ENCODE measurements at regions not wholly inside any gene's neighbourhood (a gene's known extent, or its start where the extent isn't known, plus 50 kb on each side); places are given as distances from the start of the nearest gene placed in this dataset.

- no peak for DNase-seq
- Mint-ChIP-seq H3K36me3 (no peaks in the 10 kb centered on the region), H3K9me3 (no peaks in the 10 kb centered on the region), H3K27ac (no peak overlapping the region), H3K27me3 (no peaks in the 10 kb centered on the region), H3K4me3 (no peak overlapping the region), H3K4me1 (no peaks in the 10 kb centered on the region)
- CTCF ChIA-PET: no interaction called here
Measured at GRCh38 chr4:133668061-133668851, 519.2 kb downstream of the PCDH10 start.

DNA sequence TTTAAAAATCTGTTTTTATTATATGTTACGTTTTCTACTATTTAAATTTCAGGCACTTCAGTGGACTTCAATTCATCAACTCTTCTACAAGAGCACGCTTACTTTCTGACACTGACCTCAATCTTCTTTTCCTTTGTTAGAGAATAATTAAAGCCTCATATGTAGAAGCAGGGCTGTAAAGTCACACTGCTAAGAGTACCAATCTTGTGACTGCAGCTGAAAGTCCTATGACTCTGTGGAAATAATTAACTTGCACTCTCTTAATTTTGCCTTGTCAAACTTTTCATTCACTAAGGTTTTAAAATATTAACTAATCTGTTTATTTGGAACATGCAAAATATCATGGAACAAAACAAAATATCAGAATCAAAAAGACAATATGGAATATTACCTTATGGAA is 498.1 kb downstream of the PCDH10 start:
- no peak for DNase-seq
- H3K4me1 Mint-ChIP-seq: no peaks in the 10 kb centered on the region
- no peaks in the 10 kb centered on the region for H3K36me3 Mint-ChIP-seq
- H3K27me3 Mint-ChIP-seq: no peaks in the 10 kb centered on the region
- H3K27ac Mint-ChIP-seq: no peak overlapping the region
- H3K4me3 Mint-ChIP-seq: no peak overlapping the region
- H3K9me3 Mint-ChIP-seq: no peaks in the 10 kb centered on the region
- CTCF ChIA-PET: no interaction called here

GRCh38 chr4:133641191-133641590 is 492.1 kb downstream of the PCDH10 start:
- Mint-ChIP-seq H3K4me1 (no peaks in the 10 kb centered on the region), H3K4me3 (no peak overlapping the region), H3K27ac (no peak overlapping the region), H3K9me3 (no peaks in the 10 kb centered on the region), H3K36me3 (no peaks in the 10 kb centered on the region), H3K27me3 (no peaks in the 10 kb centered on the region)
- CTCF ChIA-PET: no interaction called here
- DNase-seq: no peak

- Mint-ChIP-seq H3K27me3 (no peaks in the 10 kb centered on the region), H3K4me1 (no peaks in the 10 kb centered on the region), H3K36me3 (no peaks in the 10 kb centered on the region), H3K9me3 (no peaks in the 10 kb centered on the region), H3K27ac (no peak overlapping the region), H3K4me3 (no peak overlapping the region)
- DNase-seq: no peak
- CTCF ChIA-PET: no interaction called here
Measured at GRCh38 chr4:133638751-133639150, 489.7 kb downstream of the PCDH10 start.

DNA sequence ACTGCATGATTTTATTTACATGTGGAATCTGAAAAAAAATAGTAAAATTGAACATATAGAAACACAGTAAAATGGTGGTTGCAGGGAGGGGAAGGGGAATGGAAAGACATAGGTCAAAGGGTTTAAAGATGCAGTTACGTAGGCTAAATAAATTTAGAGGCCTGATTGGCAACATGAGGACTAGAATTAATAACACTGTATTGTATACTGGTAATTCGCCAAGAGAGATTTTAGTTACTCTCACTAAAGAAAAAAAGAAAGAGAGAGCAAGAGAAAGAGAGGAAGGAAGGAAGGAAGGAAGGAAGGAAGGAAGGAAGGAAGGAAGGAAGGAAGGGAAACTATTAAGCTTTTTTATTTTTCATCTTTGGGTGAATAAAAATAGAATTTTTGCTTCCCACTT is 488.1 kb downstream of the PCDH10 start:
- Mint-ChIP-seq H3K4me1 (no peaks in the 10 kb centered on the region), H3K27me3 (no peaks in the 10 kb centered on the region), H3K27ac (no peak overlapping the region), H3K4me3 (no peak overlapping the region), H3K36me3 (no peaks in the 10 kb centered on the region), H3K9me3 (no peaks in the 10 kb centered on the region)
- CTCF ChIA-PET: no interaction called here
- DNase-seq: no peak

GRCh38 chr4:133624744-133625143 is 475.6 kb downstream of the PCDH10 start:
- CTCF ChIA-PET: no interaction called here
- Mint-ChIP-seq H3K27ac (no peak overlapping the region), H3K9me3 (peaks cover 12% of the 10 kb centered on the region)

GRCh38 chr4:133623847-133624246 is 474.8 kb downstream of the PCDH10 start:
- Mint-ChIP-seq H3K27me3 (no peaks in the 10 kb centered on the region), H3K27ac (no peak overlapping the region), H3K4me1 (no peaks in the 10 kb centered on the region), H3K9me3 (peaks cover 4% of the 10 kb centered on the region), H3K4me3 (no peak overlapping the region), H3K36me3 (no peaks in the 10 kb centered on the region)
- CTCF ChIA-PET: no interaction called here
- DNase-seq: no peak

More at GRCh38 chr4:133624744-133625143, 475.6 kb downstream of the PCDH10 start:
- Mint-ChIP-seq H3K4me1 (no peaks in the 10 kb centered on the region), H3K4me3 (no peak overlapping the region), H3K27me3 (no peaks in the 10 kb centered on the region), H3K36me3 (no peaks in the 10 kb centered on the region)
- DNase-seq: no peak

- CTCF ChIA-PET: no interaction called here
- Mint-ChIP-seq H3K27me3 (no peaks in the 10 kb centered on the region), H3K4me1 (no peaks in the 10 kb centered on the region), H3K9me3 (peaks cover 4% of the 10 kb centered on the region), H3K36me3 (no peaks in the 10 kb centered on the region), H3K27ac (no peak overlapping the region), H3K4me3 (no peak overlapping the region)
- DNase-seq: no peak
Measured at GRCh38 chr4:133621628-133622027, 472.5 kb downstream of the PCDH10 start.

GRCh38 chr4:133620555-133620954 is 471.5 kb downstream of the PCDH10 start:
- Mint-ChIP-seq H3K36me3 (no peaks in the 10 kb centered on the region), H3K27ac (no peak overlapping the region), H3K4me3 (no peak overlapping the region), H3K4me1 (no peaks in the 10 kb centered on the region), H3K27me3 (no peaks in the 10 kb centered on the region), H3K9me3 (peaks cover 3% of the 10 kb centered on the region)
- CTCF ChIA-PET: no interaction called here
- DNase-seq: no peak

DNA sequence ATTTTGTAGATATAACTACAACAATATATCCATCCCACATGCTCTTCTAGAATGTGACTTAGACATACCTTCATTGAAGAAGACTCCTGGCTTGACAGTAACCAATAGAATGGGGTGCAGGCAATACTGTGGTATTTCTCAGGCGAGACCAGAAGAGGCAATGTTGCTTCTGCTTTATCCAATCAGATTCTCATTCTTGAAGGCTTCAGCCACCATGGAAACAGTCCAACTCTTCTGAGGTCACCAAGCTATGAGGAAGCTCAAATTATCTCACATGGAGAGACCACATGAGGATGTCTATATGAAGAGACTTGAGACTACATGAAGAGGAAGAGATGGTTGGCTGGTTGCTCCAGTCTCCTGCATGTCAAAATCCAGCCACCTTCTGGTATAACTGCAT is 469.9 kb downstream of the PCDH10 start:
- Mint-ChIP-seq H3K27me3 (no peaks in the 10 kb centered on the region), H3K36me3 (no peaks in the 10 kb centered on the region), H3K4me3 (no peak overlapping the region), H3K9me3 (peaks cover 3% of the 10 kb centered on the region), H3K4me1 (no peaks in the 10 kb centered on the region), H3K27ac (no peak overlapping the region)
- CTCF ChIA-PET: no interaction called here
- no peak for DNase-seq

GRCh38 chr4:133600008-133600407 is 450.9 kb downstream of the PCDH10 start:
- H3K4me1 Mint-ChIP-seq: no peaks in the 10 kb centered on the region
- CTCF ChIA-PET: no interaction called here
- no peak for DNase-seq
- H3K27me3 Mint-ChIP-seq: no peaks in the 10 kb centered on the region
- no peak overlapping the region for H3K4me3 Mint-ChIP-seq
- H3K27ac Mint-ChIP-seq: no peak overlapping the region
- no peaks in the 10 kb centered on the region for H3K9me3 Mint-ChIP-seq
- H3K36me3 Mint-ChIP-seq: no peaks in the 10 kb centered on the region

- Mint-ChIP-seq H3K36me3 (no peaks in the 10 kb centered on the region), H3K9me3 (no peaks in the 10 kb centered on the region), H3K4me1 (no peaks in the 10 kb centered on the region), H3K4me3 (no peak overlapping the region), H3K27ac (no peak overlapping the region), H3K27me3 (no peaks in the 10 kb centered on the region)
- CTCF ChIA-PET: no interaction called here
- DNase-seq: no peak
Measured at GRCh38 chr4:133598779-133599178, 449.7 kb downstream of the PCDH10 start.

DNA sequence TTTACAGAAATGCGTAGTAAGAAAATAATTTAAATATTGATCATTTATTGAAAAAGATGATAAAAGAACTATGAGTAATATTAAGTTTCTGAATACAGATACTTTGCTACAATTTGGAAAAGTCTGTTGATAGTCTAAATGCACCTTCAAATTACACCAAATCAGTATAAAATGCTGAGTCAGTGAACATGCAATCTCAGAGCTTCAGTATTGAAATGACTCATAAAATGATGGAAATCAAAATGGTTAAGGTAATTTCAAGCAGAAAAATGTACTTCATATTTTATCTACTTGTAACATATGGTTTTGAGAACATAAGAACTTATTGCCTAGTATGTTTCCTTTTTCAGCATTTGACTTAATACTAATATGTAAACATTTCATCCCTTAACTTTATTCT is 448.2 kb downstream of the PCDH10 start:
- Mint-ChIP-seq H3K27ac (no peak overlapping the region), H3K9me3 (no peaks in the 10 kb centered on the region), H3K27me3 (no peaks in the 10 kb centered on the region), H3K4me1 (no peaks in the 10 kb centered on the region), H3K4me3 (no peak overlapping the region), H3K36me3 (no peaks in the 10 kb centered on the region)
- DNase-seq: no peak
- CTCF ChIA-PET: no interaction called here

- Mint-ChIP-seq H3K27me3 (no peaks in the 10 kb centered on the region), H3K27ac (no peak overlapping the region), H3K9me3 (no peaks in the 10 kb centered on the region), H3K4me1 (no peaks in the 10 kb centered on the region), H3K4me3 (no peak overlapping the region), H3K36me3 (no peaks in the 10 kb centered on the region)
- DNase-seq: no peak
- CTCF ChIA-PET: no interaction called here
Measured at GRCh38 chr4:133596459-133596858, 447.4 kb downstream of the PCDH10 start.

GRCh38 chr4:133594390-133595207 is 445.5 kb downstream of the PCDH10 start:
- Mint-ChIP-seq H3K9me3 (no peaks in the 10 kb centered on the region), H3K4me1 (no peaks in the 10 kb centered on the region), H3K36me3 (no peaks in the 10 kb centered on the region), H3K27ac (no peak overlapping the region), H3K4me3 (no peak overlapping the region), H3K27me3 (no peaks in the 10 kb centered on the region)
- CTCF ChIA-PET: no interaction called here
- no peak for DNase-seq
